ENCODE measurements at regions not wholly inside any gene's neighbourhood (a gene's known extent, or its start where the extent isn't known, plus 50 kb on each side); places are given as distances from the start of the nearest gene placed in this dataset.

GRCh38 chr6:20038410-20039204 lies 173.7 kb downstream of the MBOAT1 start:
- TF ChIP-seq CTCF (IDR thresholded peaks at IDR 0.05) (no peak), POLR2A (IDR thresholded peaks at IDR 0.05) (no peak)
